Lower leg skin (tissue), 3 donors: ENCODE measurements at regions not wholly inside any gene's neighbourhood (a gene's known extent, or its start where the extent isn't known, plus 50 kb on each side); places are given as distances from the start of the nearest gene placed in this dataset.

Source experiments
- CTCF ChIP-seq, 3 donors: fragments of 450-650 bp; IDR thresholded peaks; one replicate each; pipeline ENCODE4 v1.5.1; 2016; ENCODE audit warnings: antibody characterized with exemption in 3 of 3, mild to moderate bottlenecking in 3 of 3, moderate library complexity in 2 of 3
- POLR2A ChIP-seq, 2 donors: fragments of 450-650 bp; IDR thresholded peaks; one replicate each; pipeline ENCODE4 v1.6.1; 2016 to 2017; ENCODE audit warnings: antibody characterized with exemption in 2 of 2, mild to moderate bottlenecking in 1 of 2, moderate library complexity in 1 of 2

- TF ChIP-seq CTCF (IDR thresholded peaks at IDR 0.05), result no peak
- TF ChIP-seq POLR2A (IDR thresholded peaks at IDR 0.05), result no peak
These were observed 299.0 kb downstream of the RPS24 start for GRCh38 chr10:78332657-78333056.
